WTC11 (cell line): ENCODE measurements at regions not wholly inside any gene's neighbourhood (a gene's known extent, or its start where the extent isn't known, plus 50 kb on each side); places are given as distances from the start of the nearest gene placed in this dataset.

Experiments used
- ETV6 ChIP-seq: sonication (generic); formaldehyde crosslinking; IDR thresholded peaks from 2 replicates; pipeline ENCODE4 v1.8.1; 2022; ENCODE audit warnings: mild to moderate bottlenecking, missing genetic modification reagents
- FOXP1 ChIP-seq: sonication (generic); formaldehyde crosslinking; IDR thresholded peaks from 2 replicates; pipeline ENCODE4 v1.8.0; 2022; ENCODE audit warnings: missing genetic modification reagents, mild to moderate bottlenecking, moderate library complexity, borderline replicate concordance
- JUN ChIP-seq: sonication (generic); formaldehyde crosslinking; IDR thresholded peaks from 2 replicates; pipeline ENCODE4 v1.8.0; 2023; ENCODE audit warnings: mild to moderate bottlenecking, missing genetic modification reagents
- KAT7 ChIP-seq: sonication (generic); formaldehyde crosslinking; IDR thresholded peaks from 2 replicates; pipeline ENCODE4 v1.8.1; 2023; ENCODE audit warnings: missing genetic modification reagents, mild to moderate bottlenecking, borderline replicate concordance
- SP1 ChIP-seq: sonication (generic); formaldehyde crosslinking; conservative IDR thresholded peaks from 2 replicates; pipeline ENCODE4 v1.8.1; 2022; ENCODE audit warnings: missing genetic modification reagents
- TF ChIP-seq, protein P1 (sequence below): sonication (generic); formaldehyde crosslinking; IDR thresholded peaks from 2 replicates; pipeline ENCODE4 v1.8.0; 2022; ENCODE audit warnings: mild to moderate bottlenecking, missing genetic modification reagents
- TF ChIP-seq, protein P2 (sequence below): fragments of 200-600 bp; IDR thresholded peaks from 2 replicates; pipeline ENCODE4 v1.8.0; 2022; ENCODE audit warnings: antibody characterized with exemption
- TF ChIP-seq, protein P3 (sequence below): sonication (generic); formaldehyde crosslinking; IDR thresholded peaks from 2 replicates; pipeline ENCODE4 v1.8.1; 2022; ENCODE audit warnings: low read depth, mild to moderate bottlenecking, moderate library complexity, missing genetic modification reagents, borderline replicate concordance
- TF ChIP-seq, protein P4 (sequence below): sonication (generic); formaldehyde crosslinking; IDR thresholded peaks from 2 replicates; pipeline ENCODE4 v1.8.1; 2023; ENCODE audit warnings: mild to moderate bottlenecking, missing genetic modification reagents, moderate library complexity
- TF ChIP-seq, protein P5 (sequence below): sonication (generic); formaldehyde crosslinking; IDR thresholded peaks from 2 replicates; pipeline ENCODE4 v1.8.0; 2022; ENCODE audit warnings: mild to moderate bottlenecking, missing genetic modification reagents

DNA sequence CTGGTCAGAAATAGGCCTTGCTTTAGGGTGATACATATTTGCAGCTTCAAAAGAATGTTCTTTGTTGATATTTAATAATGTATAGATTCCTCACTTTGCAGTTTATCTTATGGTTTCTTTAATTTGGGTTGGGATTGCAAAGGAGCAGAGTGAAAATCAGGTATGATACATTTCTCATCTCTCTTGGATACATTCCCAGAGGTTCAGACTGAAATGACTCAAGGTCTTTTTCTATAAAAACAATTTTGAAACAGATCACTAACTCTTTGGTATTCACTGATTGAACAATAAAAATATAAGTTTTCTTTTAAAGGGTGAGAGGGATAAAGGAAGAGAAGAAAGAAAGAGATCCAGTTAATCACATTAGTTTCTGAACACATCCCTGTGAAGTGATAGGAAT is 606.5 kb upstream of the CAMK1G start:
- TF ChIP-seq, protein P1, sequence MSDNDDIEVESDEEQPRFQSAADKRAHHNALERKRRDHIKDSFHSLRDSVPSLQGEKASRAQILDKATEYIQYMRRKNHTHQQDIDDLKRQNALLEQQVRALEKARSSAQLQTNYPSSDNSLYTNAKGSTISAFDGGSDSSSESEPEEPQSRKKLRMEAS (CRISPR knock-in tag), result no peak
- TF ChIP-seq ETV6 (CRISPR knock-in tag) (no peak), SP1 (CRISPR knock-in tag) (no peak), FOXP1 (no peak), KAT7 (CRISPR knock-in tag) (no peak), JUN (no peak)
- TF ChIP-seq, protein P2, sequence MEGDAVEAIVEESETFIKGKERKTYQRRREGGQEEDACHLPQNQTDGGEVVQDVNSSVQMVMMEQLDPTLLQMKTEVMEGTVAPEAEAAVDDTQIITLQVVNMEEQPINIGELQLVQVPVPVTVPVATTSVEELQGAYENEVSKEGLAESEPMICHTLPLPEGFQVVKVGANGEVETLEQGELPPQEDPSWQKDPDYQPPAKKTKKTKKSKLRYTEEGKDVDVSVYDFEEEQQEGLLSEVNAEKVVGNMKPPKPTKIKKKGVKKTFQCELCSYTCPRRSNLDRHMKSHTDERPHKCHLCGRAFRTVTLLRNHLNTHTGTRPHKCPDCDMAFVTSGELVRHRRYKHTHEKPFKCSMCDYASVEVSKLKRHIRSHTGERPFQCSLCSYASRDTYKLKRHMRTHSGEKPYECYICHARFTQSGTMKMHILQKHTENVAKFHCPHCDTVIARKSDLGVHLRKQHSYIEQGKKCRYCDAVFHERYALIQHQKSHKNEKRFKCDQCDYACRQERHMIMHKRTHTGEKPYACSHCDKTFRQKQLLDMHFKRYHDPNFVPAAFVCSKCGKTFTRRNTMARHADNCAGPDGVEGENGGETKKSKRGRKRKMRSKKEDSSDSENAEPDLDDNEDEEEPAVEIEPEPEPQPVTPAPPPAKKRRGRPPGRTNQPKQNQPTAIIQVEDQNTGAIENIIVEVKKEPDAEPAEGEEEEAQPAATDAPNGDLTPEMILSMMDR, result no peak
- TF ChIP-seq, protein P3, sequence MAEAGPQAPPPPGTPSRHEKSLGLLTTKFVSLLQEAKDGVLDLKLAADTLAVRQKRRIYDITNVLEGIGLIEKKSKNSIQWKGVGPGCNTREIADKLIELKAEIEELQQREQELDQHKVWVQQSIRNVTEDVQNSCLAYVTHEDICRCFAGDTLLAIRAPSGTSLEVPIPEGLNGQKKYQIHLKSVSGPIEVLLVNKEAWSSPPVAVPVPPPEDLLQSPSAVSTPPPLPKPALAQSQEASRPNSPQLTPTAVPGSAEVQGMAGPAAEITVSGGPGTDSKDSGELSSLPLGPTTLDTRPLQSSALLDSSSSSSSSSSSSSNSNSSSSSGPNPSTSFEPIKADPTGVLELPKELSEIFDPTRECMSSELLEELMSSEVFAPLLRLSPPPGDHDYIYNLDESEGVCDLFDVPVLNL (CRISPR knock-in tag), result no peak
- TF ChIP-seq, protein P4, sequence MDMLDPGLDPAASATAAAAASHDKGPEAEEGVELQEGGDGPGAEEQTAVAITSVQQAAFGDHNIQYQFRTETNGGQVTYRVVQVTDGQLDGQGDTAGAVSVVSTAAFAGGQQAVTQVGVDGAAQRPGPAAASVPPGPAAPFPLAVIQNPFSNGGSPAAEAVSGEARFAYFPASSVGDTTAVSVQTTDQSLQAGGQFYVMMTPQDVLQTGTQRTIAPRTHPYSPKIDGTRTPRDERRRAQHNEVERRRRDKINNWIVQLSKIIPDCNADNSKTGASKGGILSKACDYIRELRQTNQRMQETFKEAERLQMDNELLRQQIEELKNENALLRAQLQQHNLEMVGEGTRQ (CRISPR knock-in tag), result no peak
- TF ChIP-seq, protein P5, sequence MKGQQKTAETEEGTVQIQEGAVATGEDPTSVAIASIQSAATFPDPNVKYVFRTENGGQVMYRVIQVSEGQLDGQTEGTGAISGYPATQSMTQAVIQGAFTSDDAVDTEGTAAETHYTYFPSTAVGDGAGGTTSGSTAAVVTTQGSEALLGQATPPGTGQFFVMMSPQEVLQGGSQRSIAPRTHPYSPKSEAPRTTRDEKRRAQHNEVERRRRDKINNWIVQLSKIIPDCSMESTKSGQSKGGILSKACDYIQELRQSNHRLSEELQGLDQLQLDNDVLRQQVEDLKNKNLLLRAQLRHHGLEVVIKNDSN (CRISPR knock-in tag), result no peak
